OCI-LY7 (cell line): ENCODE measurements at regions not wholly inside any gene's neighbourhood (a gene's known extent, or its start where the extent isn't known, plus 50 kb on each side); places are given as distances from the start of the nearest gene placed in this dataset.

Experiments used
- BruUV-seq: library from RNA; stranded (reverse); fragments of 400-500 nt; replicated peaks from 2 replicates; lab custom pipeline; 2021; lab: Mats Ljungman, UMichigan
- CTCF ChIA-PET: fragments of 300-600 bp; sonication (Branson Sonifier 250); formaldehyde crosslinking; loops from one replicate; lab custom pipeline; 2022; ENCODE audit warnings: antibody characterized with exemption; ENCODE audit not compliant: unreplicated experiment; lab: Charles Lee
- POLR2A ChIA-PET: fragments of 300-600 bp; sonication (Branson Sonifier 250); formaldehyde crosslinking; loops from one replicate; lab custom pipeline; 2022; ENCODE audit warnings: antibody characterized with exemption; lab: Charles Lee
- DNase-seq: peaks from one replicate; pipeline ENCODE4 v3.0.0-alpha.2; 2015; ENCODE audit warnings: low spot score
- H2AFZ ChIP-seq: fragments of 200-600 bp; sonication (generic), shearing (Covaris generic); 2 replicates; pipeline ENCODE4 v1.6.1; 2014; ENCODE audit warnings: mild to moderate bottlenecking, antibody characterized with exemption, low read length, moderate library complexity
- H3K27ac ChIP-seq: fragments of 200-600 bp; sonication (generic); 2 replicates; pipeline ENCODE4 v1.5.1; 2014; ENCODE audit warnings: mixed run types, low read depth, mild to moderate bottlenecking, moderate library complexity, low read length, inconsistent platforms; ENCODE audit not compliant: poor library complexity, severe bottlenecking
- H3K36me3 ChIP-seq: fragments of 200-600 bp; sonication (generic); 2 replicates; pipeline ENCODE4 v1.6.1; 2014; ENCODE audit warnings: mild to moderate bottlenecking, antibody characterized with exemption, low read length, moderate library complexity, mixed read lengths; ENCODE audit not compliant: insufficient read depth
- H3K4me1 ChIP-seq: fragments of 200-600 bp; sonication (generic); 2 replicates; pipeline ENCODE4 v1.5.1; 2014; ENCODE audit warnings: mild to moderate bottlenecking, low read length; ENCODE audit not compliant: insufficient read depth, poor library complexity, severe bottlenecking
- H3K4me2 ChIP-seq: fragments of 200-600 bp; sonication (generic); 2 replicates; pipeline ENCODE4 v1.6.1; 2014; ENCODE audit warnings: mild to moderate bottlenecking, low read length
- H3K4me3 ChIP-seq: fragments of 200-600 bp; sonication (generic); 2 replicates; pipeline ENCODE4 v1.5.1; 2014; ENCODE audit warnings: mild to moderate bottlenecking, low read depth, low read length; ENCODE audit not compliant: poor library complexity, severe bottlenecking
- H3K79me2 ChIP-seq: fragments of 200-600 bp; sonication (generic); 2 replicates; pipeline ENCODE4 v1.6.1; 2016; ENCODE audit warnings: low read depth, mild to moderate bottlenecking, low read length, moderate library complexity, mixed read lengths; ENCODE audit not compliant: insufficient read depth
- H3K9me2 ChIP-seq: fragments of 200-600 bp; sonication (generic); 2 replicates; pipeline ENCODE4 v1.6.1; 2016; ENCODE audit warnings: mild to moderate bottlenecking, low read length, mixed read lengths; ENCODE audit not compliant: insufficient read depth
- H3K9me3 ChIP-seq: fragments of 200-600 bp; sonication (generic); 2 replicates; pipeline ENCODE4 v1.6.1; 2014; ENCODE audit warnings: mild to moderate bottlenecking, mixed run types, low read length, mixed read lengths
- H4K20me1 ChIP-seq: fragments of 200-600 bp; sonication (generic); 2 replicates; pipeline ENCODE4 v1.6.1; 2014; ENCODE audit warnings: mild to moderate bottlenecking, antibody characterized with exemption, low read length, moderate library complexity, mixed read lengths; ENCODE audit not compliant: insufficient read depth
- EZH2phosphoT487 ChIP-seq: fragments of 200-600 bp; sonication (generic); IDR thresholded peaks from 2 replicates; pipeline ENCODE4 v1.6.1; 2018; ENCODE audit warnings: low read depth, borderline replicate concordance, mild to moderate bottlenecking, mixed run types, antibody characterized with exemption, low read length, moderate library complexity, mixed read lengths
- intact Hi-C: fragments of 100-400 bp; cut with micrococcal nuclease; formaldehyde crosslinking; loops from one replicate; pipeline ENCODE4 v1.10.0; 2022; ENCODE audit not compliant: unreplicated experiment
- TF ChIP-seq, protein P1 (sequence below): fragments of 200-600 bp; sonication (generic); conservative IDR thresholded peaks from 2 replicates; pipeline ENCODE4 v1.5.1; 2014; ENCODE audit warnings: mild to moderate bottlenecking, antibody characterized with exemption, low read length, moderate library complexity, mixed read lengths

DNA sequence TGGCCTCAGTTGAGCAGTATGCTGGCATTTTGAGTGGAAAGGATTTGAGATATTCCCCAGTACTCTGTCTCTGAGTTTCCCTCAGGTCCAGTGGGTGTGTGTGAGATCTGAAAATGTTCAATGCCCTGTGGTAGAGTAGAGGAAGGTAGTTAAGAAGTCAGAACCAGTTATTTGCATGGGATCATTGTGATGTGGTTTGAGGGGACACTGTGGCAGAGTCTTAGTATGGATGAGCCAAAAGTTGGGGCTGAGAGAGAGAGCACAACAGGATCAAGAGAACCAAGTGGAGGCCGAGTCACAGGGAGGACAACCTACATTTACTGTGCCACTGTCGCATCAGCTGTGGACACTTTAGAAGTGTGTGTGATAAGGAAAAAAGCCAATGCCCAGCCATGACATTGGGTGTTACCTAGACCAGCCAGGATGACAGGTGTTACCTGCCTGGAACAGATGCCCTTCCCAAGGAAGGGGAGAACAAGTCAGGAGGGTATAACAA, 128.9 kb upstream of the IL12B start:
- Histone ChIP-seq H3K27ac (no peak overlapping the region), H3K4me1 (no peaks in the 10 kb centered on the region), H2AFZ (no peak overlapping the region), H3K79me2 (no peaks in the 10 kb centered on the region), H3K4me3 (no peak overlapping the region), H3K9me2 (no peaks in the 10 kb centered on the region), H3K4me2 (no peak overlapping the region), H4K20me1 (no peaks in the 10 kb centered on the region), H3K36me3 (no peaks in the 10 kb centered on the region), H3K9me3 (no peaks in the 10 kb centered on the region)
- ChIA-PET CTCF (no interaction called here), POLR2A (interaction anchor here (1.3 kb wide), 1 partner anchor 12 kb away, joined by 3 read pairs; no protein-coding TSS in a partner anchor)
- TF ChIP-seq, protein P1, sequence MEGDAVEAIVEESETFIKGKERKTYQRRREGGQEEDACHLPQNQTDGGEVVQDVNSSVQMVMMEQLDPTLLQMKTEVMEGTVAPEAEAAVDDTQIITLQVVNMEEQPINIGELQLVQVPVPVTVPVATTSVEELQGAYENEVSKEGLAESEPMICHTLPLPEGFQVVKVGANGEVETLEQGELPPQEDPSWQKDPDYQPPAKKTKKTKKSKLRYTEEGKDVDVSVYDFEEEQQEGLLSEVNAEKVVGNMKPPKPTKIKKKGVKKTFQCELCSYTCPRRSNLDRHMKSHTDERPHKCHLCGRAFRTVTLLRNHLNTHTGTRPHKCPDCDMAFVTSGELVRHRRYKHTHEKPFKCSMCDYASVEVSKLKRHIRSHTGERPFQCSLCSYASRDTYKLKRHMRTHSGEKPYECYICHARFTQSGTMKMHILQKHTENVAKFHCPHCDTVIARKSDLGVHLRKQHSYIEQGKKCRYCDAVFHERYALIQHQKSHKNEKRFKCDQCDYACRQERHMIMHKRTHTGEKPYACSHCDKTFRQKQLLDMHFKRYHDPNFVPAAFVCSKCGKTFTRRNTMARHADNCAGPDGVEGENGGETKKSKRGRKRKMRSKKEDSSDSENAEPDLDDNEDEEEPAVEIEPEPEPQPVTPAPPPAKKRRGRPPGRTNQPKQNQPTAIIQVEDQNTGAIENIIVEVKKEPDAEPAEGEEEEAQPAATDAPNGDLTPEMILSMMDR = no peak
- TF ChIP-seq EZH2phosphoT487 = no peak
- intact Hi-C loops = no loop called here
- no peak for DNase-seq
- no TSS peak for BruUV-seq

DNA sequence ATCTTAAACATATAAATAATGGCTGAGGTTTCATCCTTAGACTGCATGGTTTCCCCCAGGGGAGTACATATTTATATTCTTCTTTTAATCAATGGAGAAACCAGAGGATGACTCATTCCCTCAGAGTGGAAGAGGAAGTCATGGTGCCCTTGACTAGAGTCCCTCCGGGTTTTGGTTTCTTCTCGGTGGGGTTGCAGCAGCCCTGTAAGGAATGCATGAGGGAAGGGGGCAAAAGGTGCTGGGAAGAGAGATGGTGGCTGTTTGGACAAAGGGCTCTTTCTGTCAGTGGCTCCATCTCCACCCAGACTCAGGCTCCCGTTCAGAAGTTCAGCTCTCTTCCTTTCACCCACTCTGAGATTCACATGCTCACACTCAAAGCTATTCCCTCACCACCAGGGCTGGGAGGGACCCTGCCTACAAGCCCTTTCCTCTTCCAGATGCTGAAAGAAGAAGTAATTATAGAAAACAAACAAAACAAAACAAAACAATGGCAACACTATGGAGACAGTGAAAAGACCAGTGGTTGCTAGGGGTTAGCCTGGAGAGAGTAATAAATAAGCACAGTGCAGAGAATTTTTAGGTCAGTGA, 129.8 kb upstream of the IL12B start:
- no peaks in the 10 kb centered on the region for H3K4me1 ChIP-seq
- no peaks in the 10 kb centered on the region for H4K20me1 ChIP-seq
- no peak for DNase-seq
- no peak overlapping the region for H3K4me2 ChIP-seq
- no peaks in the 10 kb centered on the region for H3K9me2 ChIP-seq
- no peaks in the 10 kb centered on the region for H3K36me3 ChIP-seq
- intact Hi-C loops = no loop called here
- no peaks in the 10 kb centered on the region for H3K9me3 ChIP-seq
- TF ChIP-seq EZH2phosphoT487 = no peak
- POLR2A ChIA-PET = no interaction called here
- BruUV-seq = no TSS peak
- CTCF ChIA-PET = no interaction called here
- no peak overlapping the region for H3K27ac ChIP-seq
- no peak overlapping the region for H3K4me3 ChIP-seq
- H2AFZ ChIP-seq = no peak overlapping the region
- no peaks in the 10 kb centered on the region for H3K79me2 ChIP-seq

DNA sequence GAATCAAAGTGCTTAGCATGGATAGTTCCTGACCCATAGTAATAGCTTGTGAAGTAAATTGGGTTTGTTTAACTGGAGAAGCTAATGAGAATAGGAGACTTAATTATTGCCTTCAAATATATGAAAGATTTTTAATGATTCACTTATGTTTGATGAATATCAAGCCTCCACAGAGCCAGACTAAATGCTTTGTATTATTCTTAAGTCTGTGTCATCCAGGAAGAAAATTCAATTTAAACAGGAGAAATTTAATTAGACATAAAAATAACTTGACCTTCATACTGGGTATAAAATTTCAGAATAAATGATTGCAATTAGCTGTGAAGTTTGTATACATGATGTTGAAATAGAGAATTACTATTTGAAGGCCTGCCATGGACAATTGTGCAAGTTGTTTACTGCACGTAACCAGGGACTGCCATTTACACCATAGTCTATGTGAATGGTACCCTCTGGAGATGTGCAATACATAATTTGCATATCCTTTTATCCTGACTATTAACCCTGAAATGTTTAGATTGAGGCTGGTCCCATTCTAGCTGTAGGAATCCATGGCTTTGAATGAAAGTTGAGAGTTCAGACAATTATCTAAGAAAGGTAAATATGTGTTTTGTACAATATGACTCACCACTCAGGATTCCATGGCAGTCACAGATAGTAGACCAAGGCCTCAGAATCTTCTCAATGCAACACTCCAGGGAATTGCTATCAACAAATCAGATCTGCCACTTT, 133.5 kb upstream of the IL12B start:
- Histone ChIP-seq H3K27ac (no peak overlapping the region), H3K79me2 (no peaks in the 10 kb centered on the region), H4K20me1 (no peaks in the 10 kb centered on the region), H3K36me3 (no peaks in the 10 kb centered on the region), H3K9me3 (no peaks in the 10 kb centered on the region), H2AFZ (no peak overlapping the region), H3K9me2 (no peaks in the 10 kb centered on the region), H3K4me3 (no peak overlapping the region), H3K4me1 (no peaks in the 10 kb centered on the region), H3K4me2 (no peak overlapping the region)
- intact Hi-C loops = no loop called here
- no peak for DNase-seq
- no TSS peak for BruUV-seq
- POLR2A ChIA-PET = interaction anchor here (0.6 kb wide), 1 partner anchor 40 kb away, joined by 3 read pairs; no protein-coding TSS in a partner anchor
- TF ChIP-seq EZH2phosphoT487 = no peak
- TF ChIP-seq, protein P1 = no peak
- CTCF ChIA-PET = no interaction called here
